GM18508 (cell line): ENCODE measurements at regions not wholly inside any gene's neighbourhood (a gene's known extent, or its start where the extent isn't known, plus 50 kb on each side); places are given as distances from the start of the nearest gene placed in this dataset.
"Not testable (repeated sequence)": the region's sequence is repeated elsewhere in the genome, so short reads cannot be mapped to it uniquely, and the experiment has no call there.

Source experiments
- ATAC-seq: cut with Tn5 transposase; IDR thresholded peaks from one replicate; pipeline ENCODE4 v1.9.1; 2021; ENCODE audit warnings: moderate number of reproducible peaks; ENCODE audit not compliant: insufficient read depth, unreplicated experiment

DNA sequence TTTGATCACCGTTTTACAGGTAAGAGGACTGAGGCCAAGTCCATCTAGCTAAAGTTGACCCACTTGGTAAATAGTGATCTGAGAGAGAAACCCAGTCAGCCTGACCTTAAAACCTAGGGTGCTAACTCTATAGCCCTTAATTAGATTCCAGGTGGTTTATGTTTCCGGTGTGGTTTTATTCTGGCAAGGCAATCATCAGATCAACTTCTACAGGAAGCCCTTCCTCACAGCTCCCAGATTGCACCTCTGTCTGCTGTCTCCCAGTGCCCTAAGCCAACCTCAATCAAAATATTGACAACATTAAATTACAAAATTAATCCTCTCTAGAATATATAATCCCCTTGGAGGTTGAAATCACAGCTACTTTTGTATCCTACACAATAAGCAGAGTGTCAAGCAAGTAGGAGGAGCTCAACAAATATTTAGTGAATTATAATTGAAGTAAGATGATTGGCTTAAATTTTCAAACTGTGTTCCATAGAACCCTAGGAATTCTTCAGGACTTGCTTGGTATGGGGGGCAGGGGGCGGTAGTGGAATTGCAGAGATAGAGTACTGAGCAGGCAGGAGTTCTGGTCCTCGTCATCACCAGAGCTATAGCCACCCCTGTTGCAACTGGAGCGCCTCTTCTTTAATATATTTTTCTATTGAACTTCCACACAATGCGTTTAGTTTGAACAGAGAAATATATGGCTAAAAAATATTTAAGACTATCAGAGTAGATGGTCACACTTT, 692.8 kb upstream of the LRRN3 start:
- no peak for ATAC-seq

DNA sequence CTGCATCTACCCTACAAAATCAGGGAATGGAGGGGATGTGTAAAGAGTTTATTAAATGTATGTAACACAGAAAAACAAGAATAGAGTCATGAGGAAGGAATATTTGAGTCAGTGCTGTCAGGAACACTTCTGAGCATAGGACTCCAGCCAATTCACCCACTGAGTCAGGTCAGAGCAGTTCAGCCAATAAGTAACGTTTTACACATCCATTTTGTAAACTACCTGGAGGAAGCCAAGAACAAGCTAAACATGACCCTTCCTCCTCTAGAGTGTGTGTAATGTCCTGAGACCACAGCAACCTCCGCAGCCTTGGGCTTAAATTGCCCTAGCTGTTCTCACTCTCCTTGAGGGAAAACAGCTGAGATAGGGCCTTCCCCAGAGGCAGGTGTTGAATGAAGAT, 691.5 kb upstream of the LRRN3 start:
- ATAC-seq = no peak

DNA sequence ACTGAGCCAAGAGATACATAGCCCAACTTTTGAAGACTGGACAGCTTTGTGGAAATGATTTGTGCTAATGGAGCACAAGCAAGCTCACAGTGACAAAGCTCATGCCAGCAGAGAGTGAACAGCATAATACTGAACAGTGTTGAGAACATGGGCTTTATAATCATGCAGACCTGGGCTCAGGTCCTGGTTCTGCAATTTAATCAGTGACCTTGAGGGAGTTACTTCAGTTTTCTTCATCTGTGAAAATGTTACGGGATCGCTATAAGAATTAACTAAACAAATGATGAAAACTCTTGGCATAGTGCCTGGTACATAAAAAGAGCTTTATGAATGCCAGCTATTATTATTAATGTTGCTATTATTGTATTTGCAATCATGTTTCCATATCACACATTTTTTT, 690.5 kb upstream of the LRRN3 start:
- ATAC-seq = no peak

DNA sequence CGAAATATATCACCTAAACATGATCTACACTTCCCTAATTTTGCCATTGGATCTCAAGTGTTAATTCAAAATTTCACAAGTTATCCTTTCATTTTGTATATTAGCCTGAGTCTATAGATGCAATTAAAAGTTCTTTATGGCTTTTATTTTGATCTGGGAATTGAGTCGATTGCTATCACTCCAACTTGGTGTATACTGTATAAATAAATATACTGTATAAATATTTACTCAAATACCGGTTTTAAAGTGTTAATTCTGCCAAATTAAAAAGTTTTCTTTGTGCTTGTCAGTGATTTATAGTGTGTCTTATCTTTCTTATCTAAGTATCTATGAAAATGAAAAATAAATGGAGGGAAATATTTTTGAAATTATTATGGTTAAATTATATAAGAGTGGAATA, 683.7 kb upstream of the LRRN3 start:
- no peak for ATAC-seq

DNA sequence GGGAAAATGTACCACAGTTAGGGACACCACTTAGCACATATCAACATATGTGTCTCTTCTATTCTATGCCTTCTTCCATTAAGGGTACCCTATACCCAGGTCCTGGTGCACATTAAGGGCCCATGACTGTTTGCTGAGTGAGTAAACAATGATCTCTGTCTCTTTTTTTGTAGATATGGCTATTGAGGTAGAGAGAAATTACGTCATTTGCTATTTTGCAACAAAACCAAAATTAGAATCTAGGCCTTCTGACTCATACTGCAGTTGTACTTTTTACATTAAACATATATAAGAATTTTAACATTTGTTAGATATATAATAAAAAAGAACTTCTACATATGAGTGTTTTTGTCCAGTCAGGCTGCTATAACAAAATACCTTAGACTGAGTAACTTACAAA, 683.2 kb upstream of the LRRN3 start:
- no peak for ATAC-seq

DNA sequence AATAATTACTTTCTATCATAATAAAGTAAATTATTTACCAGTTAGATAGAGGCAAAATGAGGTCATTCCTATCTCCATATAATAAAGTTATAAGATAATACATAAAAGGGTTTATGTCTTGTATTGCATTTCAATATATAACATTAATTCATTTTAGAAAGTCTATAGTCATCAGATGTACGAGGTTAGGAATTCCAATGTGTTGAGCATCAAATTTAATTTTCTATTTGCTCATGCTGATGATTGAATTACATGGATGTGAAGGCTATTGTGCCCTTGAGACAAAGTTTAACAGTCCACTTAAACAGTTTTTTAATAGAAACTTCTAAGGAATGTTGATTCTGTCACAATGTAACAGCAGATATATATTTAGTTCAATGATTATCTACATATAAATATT, 678.3 kb upstream of the LRRN3 start:
- ATAC-seq = no peak

DNA sequence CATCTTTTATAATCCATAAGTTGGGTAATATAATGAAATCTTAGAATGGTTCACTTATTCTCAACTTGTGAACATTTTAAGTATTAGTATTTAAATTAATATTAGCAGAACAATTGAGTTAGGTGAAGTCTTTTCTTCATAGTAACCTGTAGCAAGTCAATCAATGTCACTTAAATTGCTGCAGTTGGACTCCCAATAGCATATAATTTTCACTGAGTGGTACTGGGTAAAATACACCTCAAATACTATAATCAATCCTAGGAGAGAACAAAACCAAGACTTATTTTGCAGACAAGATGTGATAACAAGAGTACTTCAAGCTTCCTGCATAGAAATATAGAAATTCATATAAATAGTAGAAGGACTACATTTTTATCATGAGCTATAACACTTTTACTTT, 677.9 kb upstream of the LRRN3 start:
- no peak for ATAC-seq

DNA sequence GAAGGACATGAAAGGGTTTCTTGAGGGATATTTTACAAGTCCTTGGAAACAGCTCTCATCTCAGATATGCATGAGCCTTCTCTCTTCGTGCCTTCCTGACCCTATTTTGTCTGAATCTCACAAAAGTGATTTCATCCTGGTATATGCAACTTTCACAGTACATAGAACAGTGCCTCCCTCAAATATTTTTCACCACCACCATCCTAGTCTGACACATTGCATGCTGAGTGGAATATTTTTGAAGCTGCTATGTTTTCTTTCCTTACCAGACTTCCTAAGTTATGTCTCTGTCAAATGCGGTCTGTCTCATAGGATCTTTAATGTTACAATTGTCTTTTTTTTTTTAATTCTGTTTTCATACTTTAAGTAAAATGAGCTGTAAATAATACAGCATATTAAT, 673.3 kb upstream of the LRRN3 start:
- ATAC-seq = no peak

DNA sequence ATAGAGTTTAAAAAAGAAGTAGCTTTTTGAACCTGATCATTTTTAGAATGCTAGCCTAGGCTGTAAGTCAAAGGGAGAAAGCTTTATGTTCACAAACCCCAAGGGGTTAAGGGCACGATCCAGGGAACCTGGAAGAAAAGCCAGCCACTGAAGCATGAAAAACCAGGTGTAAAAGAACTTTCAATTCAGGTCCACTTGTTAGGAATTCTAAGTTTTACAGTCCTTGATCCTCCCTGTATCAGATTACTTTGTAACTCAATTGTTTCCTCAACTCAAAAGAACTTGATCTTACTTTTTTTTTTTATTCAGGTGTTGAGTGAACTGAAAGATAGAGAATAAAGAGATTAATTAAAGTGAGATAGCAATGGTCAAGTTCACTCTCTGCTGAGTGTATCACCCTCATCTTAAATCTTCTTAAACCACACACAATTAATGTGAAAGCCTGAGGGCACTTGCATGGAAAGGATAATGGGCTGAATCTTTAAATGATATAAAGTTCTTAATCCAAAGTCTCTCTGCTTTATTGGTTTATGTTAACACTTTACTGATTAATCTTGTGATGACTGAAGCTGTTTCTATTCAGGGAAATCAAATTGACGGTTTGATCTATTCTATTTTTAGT, 672.2 kb upstream of the LRRN3 start:
- ATAC-seq = no peak

DNA sequence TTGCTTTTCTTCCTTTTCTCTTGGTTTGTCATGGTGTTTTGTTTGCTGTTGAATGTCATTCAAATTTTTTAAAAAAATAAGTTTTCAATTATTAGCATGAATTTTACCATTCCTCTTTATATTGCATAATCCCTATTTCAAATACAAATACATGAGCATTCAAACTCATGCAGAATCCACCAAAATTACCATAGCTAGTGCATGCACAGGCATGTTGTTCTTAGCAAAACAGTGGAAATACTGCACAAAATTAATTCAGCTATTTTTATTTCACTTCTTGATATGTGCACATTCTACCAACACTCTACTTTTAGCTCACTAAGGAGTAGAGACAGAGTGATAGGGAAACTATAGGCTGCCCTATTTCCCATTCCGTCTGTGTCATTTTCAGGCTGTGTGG, 670.1 kb upstream of the LRRN3 start:
- ATAC-seq = no peak

DNA sequence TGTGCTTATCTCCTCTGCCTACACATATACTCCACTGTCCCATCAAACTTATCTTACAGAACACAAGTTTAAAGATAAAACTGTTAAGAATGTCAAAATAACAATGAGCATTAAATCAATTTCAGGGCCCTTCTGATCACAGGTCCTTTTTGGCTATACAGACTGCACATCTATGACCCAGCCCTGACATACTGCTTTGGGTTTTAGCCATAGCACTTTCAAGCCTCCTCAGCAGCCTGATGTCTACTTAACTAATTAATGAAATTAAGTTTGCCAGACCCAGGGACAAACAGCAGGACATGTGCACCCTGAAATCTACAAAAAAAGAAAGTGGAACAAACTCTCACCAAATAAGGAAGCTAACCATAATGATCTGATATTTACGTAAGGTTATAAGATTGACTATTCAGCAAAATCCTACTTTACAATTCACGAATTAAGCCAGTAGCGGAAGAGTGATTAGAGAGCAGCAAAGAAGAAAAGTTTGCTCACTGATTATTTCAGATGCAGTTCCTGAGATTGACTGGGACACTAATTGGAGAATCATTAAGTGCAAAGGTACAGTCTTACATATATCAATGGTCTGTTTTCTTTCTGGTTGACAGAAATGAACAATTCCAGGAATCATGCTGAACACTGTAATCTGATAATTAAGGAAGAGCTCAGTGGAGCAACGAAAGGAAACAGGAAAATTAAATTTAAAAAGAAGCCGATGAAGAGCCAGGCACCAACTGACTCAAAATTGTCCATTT, 669.3 kb upstream of the LRRN3 start:
- no peak for ATAC-seq

DNA sequence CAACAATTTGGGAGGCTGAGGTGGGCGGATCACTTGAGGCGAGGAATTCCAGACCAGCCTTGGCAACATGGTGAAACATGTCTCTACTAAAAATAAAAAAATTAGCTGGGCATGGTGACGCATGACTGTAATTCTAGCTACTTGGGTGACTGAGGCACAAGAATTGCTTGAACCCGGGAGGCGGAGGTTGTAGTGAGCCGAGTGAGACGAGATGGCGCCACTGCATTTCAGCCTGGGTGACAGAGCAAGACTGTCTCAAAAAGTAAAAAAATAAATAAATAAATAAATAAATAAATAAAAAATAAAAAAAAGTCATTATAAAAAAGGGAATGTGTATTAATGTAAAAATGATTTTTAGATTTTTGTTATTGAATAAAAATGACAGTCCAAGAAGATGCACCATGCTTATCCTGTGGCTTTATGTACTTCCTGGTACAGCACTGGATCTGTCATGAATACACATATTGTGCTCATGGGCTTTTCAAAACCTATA, 658.8 kb upstream of the LRRN3 start:
- no peak for ATAC-seq

DNA sequence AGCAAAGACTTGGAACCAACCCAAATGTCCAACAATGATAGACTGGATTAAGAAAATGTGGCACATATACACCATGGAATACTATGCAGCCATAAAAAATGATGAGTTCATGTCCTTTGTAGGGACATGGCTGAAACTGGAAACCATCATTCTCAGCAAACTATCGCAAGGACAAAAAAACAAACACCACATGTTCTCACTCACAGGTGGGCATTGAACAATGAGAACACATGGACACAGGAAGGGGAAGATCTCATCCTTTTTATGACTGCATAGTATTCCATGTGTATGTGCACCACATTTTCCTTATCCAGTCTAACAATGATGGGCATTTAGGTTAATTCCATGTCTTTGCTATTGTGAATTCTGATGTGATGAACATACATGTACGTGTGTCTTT, 652.0 kb upstream of the LRRN3 start:
- ATAC-seq = not testable (repeated sequence)

DNA sequence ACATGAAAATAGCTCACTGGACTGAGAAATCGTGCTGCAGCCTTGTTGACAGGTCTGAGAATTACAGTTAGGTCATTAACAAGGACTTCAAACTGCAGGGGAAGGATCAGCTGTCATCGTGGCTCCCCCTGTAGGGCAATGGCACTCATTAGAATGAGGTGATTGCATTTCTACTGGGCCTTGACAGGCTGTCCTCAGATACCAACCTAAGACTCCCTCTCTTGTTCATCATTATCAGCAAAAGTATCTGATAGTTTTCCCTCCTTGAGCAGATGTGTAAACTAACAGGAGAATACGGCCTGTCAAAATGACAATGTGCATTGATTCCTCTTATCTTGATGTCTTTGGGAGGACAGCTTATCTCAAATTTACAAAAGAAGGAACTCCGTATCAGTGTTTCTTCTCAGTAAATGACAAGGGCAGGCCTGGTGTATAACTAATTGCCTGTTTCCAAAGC, 648.5 kb upstream of the LRRN3 start:
- ATAC-seq = no peak

DNA sequence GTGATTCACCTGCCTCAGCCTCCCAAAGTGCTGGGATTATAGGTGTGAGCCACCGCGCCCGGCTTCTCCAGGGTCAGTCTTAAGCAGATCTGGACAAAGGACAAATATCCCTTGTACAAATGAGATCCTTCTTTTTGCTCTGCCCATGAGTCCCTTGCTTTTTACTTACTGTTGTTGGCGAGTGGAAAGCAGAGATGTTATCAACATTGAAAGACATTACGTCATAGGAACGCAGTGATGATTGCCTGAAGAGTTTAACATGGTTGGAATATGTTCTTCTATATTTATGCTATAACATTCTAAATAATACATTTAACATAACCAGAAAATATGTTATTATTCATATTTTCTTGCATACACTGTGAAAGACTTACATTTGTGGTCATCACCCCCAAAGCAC, 644.3 kb upstream of the LRRN3 start:
- no peak for ATAC-seq

DNA sequence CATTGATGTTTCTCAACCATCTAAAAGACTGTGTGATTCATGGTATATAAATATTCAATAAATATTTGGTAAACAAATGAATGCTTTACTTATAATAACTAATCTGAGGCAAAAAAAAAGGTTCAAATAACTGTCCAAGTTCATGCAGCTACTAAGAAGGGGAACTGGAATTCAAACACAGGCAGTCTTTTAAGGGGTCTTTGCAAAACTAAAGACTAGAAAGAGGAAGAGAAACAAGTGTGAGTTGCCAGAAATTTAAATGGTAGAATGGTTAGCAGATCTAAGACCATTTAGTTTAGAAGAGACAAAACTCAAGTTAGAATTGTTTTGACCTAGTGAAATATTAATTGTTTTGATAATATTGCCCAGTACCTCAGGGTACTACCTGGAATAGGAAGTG, 642.0 kb upstream of the LRRN3 start:
- ATAC-seq = no peak

DNA sequence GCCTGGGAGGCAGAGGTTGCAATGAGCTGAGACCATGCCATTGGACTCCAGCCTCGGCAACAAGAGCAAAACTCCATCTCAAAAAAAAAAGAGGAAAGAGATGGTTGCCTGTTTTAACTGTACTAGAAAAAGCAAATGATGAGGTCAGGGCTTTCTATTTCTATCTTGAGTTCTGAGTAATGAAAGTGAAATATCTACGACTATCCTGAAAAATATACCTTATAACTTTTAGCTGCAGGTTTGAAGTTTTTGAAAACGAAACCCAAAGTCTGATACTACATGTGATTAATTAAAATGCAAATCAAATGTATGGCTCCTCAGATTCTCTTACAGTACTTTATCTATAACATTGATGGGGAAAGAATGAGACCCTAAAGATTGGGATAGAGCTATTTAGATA, 636.2 kb upstream of the LRRN3 start:
- peak; percentile 53 for ATAC-seq

DNA sequence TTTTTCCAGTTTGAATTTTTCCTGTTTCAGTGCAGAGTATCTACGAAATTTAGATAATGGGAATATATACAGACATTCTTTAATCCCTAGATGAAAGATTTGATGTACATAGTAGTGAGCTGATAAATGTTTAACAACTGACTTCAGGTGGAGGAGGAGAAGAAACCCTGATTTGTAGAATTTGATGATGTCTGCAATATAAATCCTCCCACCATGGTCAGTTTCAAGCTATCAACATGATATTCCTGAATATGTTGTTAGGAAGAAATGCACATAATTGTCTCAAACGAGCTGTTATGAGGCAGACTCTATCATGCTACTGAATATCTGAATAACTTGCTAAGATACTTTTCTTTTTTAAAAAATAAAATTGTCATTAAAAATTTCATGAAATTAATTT, 629.3 kb upstream of the LRRN3 start:
- ATAC-seq = no peak

DNA sequence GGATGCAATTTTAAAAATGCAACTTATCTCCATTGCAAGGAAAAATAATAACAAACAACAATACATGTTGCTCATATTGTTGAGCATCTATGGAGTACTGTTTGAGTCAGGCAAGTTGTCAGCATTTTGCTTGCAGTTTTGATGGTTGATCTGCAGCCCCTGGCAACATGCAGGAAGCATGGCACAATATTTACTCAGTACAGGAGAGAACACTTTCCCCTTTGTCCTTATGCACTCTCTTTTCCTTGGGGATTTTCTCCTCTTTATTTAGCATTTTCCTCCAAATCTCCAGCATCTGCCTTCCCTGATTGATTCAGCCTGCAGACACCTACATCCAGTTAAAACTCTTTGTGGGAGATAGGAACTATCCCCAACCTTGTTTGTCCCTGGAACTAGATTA, 620.5 kb upstream of the LRRN3 start:
- no peak for ATAC-seq

DNA sequence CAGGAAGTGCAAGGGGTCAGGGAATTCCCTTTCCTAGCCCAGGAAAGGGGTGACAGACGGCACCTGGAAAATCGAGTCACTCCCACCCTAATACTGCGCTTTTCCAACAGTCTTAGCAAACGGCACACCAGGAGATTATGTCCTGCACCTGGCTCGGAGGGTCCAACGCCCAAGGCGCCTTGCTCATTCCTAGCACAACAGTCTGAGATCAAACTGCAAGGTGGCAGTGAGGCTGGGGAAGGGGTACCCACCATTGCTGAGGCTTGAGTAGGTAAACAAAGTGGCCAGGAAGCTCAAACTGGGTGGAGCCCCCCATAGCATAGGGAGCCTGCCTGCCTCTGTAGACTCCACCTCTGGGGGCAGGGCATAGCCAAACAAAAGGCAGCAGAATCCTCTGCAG, 618.5 kb upstream of the LRRN3 start:
- not testable (repeated sequence) for ATAC-seq

DNA sequence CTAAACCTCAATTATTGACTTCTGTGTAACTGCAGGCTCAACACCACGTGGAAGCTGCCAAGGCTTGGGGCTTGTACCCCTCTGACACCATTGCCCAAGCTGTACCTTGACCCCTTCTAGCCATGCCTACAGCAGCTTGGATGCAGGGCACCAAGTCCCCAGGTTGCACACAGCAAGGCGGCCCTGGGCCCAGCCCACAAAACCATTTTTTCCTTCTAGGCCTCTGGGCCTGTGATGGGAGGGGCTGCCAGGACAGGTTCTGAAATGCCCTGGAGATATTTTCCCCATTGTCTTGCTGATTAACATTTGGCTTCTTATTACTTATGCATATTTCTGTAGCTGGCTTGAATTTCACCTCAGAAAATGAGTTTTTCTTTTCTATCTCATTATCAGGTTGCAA, 610.0 kb upstream of the LRRN3 start:
- ATAC-seq = no peak
